RWPE2 (cell line): ENCODE measurements at regions not wholly inside any gene's neighbourhood (a gene's known extent, or its start where the extent isn't known, plus 50 kb on each side); places are given as distances from the start of the nearest gene placed in this dataset.

Experiments
- ATAC-seq: fragments of 200-7000 bp; cut with Tn5 transposase; 3 replicates; pipeline ENCODE4 v1.9.1; 2021; ENCODE audit warnings: low read depth
- DNase-seq: peaks from one replicate; pipeline ENCODE4 v3.0.0-alpha.2; 2020; ENCODE audit warnings: low spot score
- H3K27ac ChIP-seq: fragments of 450-650 bp; 2 replicates; pipeline ENCODE4 v1.5.1; 2017; ENCODE audit warnings: mild to moderate bottlenecking; ENCODE audit not compliant: poor library complexity, severe bottlenecking
- H3K27me3 ChIP-seq: fragments of 250-450 bp; sonication (Bioruptor Pico); 2 replicates; pipeline ENCODE4 v1.5.1; 2021; ENCODE audit warnings: mild to moderate bottlenecking, moderate library complexity; ENCODE audit not compliant: insufficient read depth, poor library complexity, severe bottlenecking
- H3K36me3 ChIP-seq: fragments of 250-450 bp; sonication (Bioruptor Pico); 2 replicates; pipeline ENCODE4 v1.5.1; 2020; ENCODE audit warnings: low read depth, mild to moderate bottlenecking, moderate library complexity
- H3K4me1 ChIP-seq: fragments of 250-450 bp; sonication (Bioruptor Pico); 2 replicates; pipeline ENCODE4 v1.5.1; 2021; ENCODE audit warnings: mild to moderate bottlenecking, moderate library complexity; ENCODE audit not compliant: insufficient read depth, poor library complexity, severe bottlenecking
- H3K4me3 ChIP-seq: fragments of 250-450 bp; sonication (Bioruptor Pico); 2 replicates; pipeline ENCODE4 v1.5.1; 2021; ENCODE audit warnings: mild to moderate bottlenecking, moderate library complexity; ENCODE audit not compliant: severe bottlenecking
- H3K9me3 ChIP-seq: fragments of 250-450 bp; sonication (Bioruptor Pico); 2 replicates; pipeline ENCODE4 v1.5.1; 2021; ENCODE audit warnings: mild to moderate bottlenecking, moderate library complexity; ENCODE audit not compliant: severe bottlenecking
- CTCF ChIP-seq: fragments of 450-650 bp; IDR thresholded peaks from one replicate; pipeline ENCODE4 v1.5.1; 2017; ENCODE audit warnings: mild to moderate bottlenecking, moderate library complexity; ENCODE audit not compliant: poor library complexity, severe bottlenecking

DNA sequence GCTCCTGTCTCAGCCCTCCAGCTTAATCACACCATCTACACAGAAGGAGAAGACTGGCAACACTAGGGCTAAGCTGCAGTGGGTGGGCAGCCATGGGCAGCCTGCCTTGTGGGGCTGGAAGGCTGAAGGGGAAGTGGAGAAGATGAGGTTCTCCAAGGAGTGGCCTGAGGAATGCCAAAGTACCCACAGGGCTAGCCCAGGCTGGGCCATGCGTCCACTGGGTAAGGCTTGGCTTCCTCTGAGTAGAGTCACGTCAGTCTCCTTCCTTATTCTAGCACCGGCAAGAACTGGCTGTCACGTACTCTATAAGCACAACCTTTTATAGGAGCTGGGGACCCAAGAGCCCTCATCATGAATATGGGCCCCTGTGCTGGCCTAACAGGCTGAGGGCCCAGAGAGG lies 110.6 kb upstream of the SIRPA start:
- Histone ChIP-seq H3K4me3 (no peak overlapping the region), H3K9me3 (no peaks in the 10 kb centered on the region), H3K36me3 (no peaks in the 10 kb centered on the region), H3K27me3 (no peaks in the 10 kb centered on the region), H3K4me1 (no peaks in the 10 kb centered on the region), H3K27ac (no peak overlapping the region)
- no peak for ATAC-seq
- no peak for TF ChIP-seq CTCF
- DNase-seq, result no peak

GRCh38 chr20:1783245-1783644 lies 112.0 kb upstream of the SIRPA start:
- H3K4me3 ChIP-seq, result no peak overlapping the region
- DNase-seq, result no peak
- H3K36me3 ChIP-seq, result no peaks in the 10 kb centered on the region
- H3K27ac ChIP-seq, result no peak overlapping the region
- ATAC-seq, result no peak
- H3K27me3 ChIP-seq, result no peaks in the 10 kb centered on the region
- TF ChIP-seq CTCF, result no peak
- no peaks in the 10 kb centered on the region for H3K9me3 ChIP-seq
- no peaks in the 10 kb centered on the region for H3K4me1 ChIP-seq

DNA sequence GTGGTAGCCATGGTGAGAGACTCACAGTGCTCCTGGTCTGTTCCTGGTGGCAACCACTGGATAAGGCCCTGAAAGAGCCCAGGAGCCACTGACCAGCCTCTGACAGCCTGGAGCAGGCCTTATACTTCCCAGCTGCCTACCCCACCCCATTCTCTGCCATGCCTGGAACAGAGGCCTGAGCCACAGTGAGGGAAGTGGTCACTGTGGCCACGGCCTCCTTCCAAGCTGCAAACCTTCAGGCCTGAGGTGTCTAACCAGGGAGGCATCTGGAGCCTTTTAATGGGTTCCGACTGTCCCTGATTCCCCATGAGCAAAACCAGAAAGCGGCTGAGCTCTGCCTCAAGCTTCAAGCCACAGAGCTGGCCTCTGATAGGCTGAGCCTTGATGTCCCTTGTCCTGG lies 113.0 kb upstream of the SIRPA start:
- Histone ChIP-seq H3K27ac (no peak overlapping the region), H3K9me3 (no peaks in the 10 kb centered on the region), H3K27me3 (no peaks in the 10 kb centered on the region), H3K4me1 (peaks cover 3% of the 10 kb centered on the region), H3K4me3 (no peak overlapping the region), H3K36me3 (no peaks in the 10 kb centered on the region)
- DNase-seq (no peak), ATAC-seq (no peak)
- no peak for TF ChIP-seq CTCF

DNA sequence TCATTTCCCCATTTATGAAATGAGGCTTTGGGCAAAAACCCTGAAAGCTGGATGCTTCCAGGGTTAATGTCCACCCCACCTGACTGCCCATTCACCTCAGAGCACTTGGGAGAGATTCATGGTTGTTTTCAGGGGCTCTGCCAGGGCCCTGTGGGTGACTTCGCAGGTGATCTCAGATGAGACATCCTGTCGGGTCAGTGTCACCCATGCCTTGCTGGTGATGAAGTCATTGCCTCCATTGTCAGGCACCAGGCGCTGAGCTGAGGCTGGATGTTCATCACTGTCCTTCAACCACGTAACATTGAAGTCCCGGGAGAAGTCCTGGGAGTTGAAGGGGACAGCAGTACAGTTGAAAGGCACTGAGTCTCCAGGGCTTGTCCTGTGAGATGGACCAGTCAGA lies 115.6 kb upstream of the SIRPA start:
- Histone ChIP-seq H3K4me1 (peaks cover 8% of the 10 kb centered on the region), H3K4me3 (no peak overlapping the region), H3K27me3 (no peaks in the 10 kb centered on the region), H3K9me3 (no peaks in the 10 kb centered on the region), H3K27ac (no peak overlapping the region), H3K36me3 (no peaks in the 10 kb centered on the region)
- DNase-seq, result no peak
- TF ChIP-seq CTCF, result no peak
- ATAC-seq, result no peak

DNA sequence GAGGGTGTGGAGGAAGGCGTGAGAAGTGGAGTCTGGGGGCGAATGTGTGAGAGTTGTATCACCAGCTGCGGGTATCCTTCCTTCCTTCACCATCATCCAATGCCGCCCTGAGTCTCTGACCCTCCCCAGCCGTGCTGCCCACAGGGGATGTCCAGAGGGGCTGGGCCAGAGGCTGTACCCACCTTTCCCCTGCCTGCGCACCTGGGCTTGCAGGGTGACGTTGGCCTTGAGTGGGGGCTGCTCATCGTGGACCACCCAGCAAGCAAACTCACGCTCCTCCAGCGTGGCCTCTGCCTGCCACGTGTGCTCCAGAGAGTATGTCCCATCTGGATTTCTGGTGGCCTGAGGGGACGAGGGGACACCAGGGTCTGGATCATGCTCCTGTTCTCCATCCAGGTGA lies 116.9 kb upstream of the SIRPA start:
- no peaks in the 10 kb centered on the region for H3K9me3 ChIP-seq
- H3K36me3 ChIP-seq, result no peaks in the 10 kb centered on the region
- H3K27me3 ChIP-seq, result no peaks in the 10 kb centered on the region
- ATAC-seq (no peak), DNase-seq (no peak)
- TF ChIP-seq CTCF, result no peak
- H3K27ac ChIP-seq, result no peak overlapping the region
- H3K4me1 ChIP-seq, result peaks cover 8% of the 10 kb centered on the region
- H3K4me3 ChIP-seq, result no peak overlapping the region
